Erythroblast (primary cell): ENCODE measurements at regions not wholly inside any gene's neighbourhood (a gene's known extent, or its start where the extent isn't known, plus 50 kb on each side); places are given as distances from the start of the nearest gene placed in this dataset.

ENCODE experiments used
- GATA1 ChIP-seq: IDR thresholded peaks from 2 replicates; pipeline ENCODE4 v1.6.1; 2011; ENCODE audit warnings: low read depth, mild to moderate bottlenecking, control low read depth, low read length, moderate library complexity
- POLR2A ChIP-seq: IDR thresholded peaks from 2 replicates; pipeline ENCODE4 v1.6.1; 2011; ENCODE audit warnings: mild to moderate bottlenecking, low read length

- TF ChIP-seq POLR2A (no peak), GATA1 (no peak)
Measured at GRCh38 chr22:49574205-49574880, 253.3 kb downstream of the BRD1 start.
